Sigmoid colon (tissue), 4 donors: ENCODE measurements at regions not wholly inside any gene's neighbourhood (a gene's known extent, or its start where the extent isn't known, plus 50 kb on each side); places are given as distances from the start of the nearest gene placed in this dataset.

ENCODE experiments used
- CTCF ChIP-seq, 4 experiments: fragments of 450-650 bp in 3 of 4; fragments of 200-600 bp in 1 of 4; IDR thresholded peaks; one replicate each; pipeline ENCODE4 v1.5.1; 2016 to 2019; ENCODE audit warnings: antibody characterized with exemption in 4 of 4, mild to moderate bottlenecking in 3 of 4, moderate library complexity in 2 of 4
- EP300 ChIP-seq, 4 donors: sonication (generic); formaldehyde crosslinking; IDR thresholded peaks; one replicate each; pipeline ENCODE4 v1.6.1; 2017; ENCODE audit warnings: antibody characterized with exemption in 4 of 4
- POLR2A ChIP-seq, 2 donors: fragments of 450-650 bp; IDR thresholded peaks; one replicate each; pipeline ENCODE4 v1.6.1; 2016; ENCODE audit warnings: antibody characterized with exemption in 2 of 2, mild to moderate bottlenecking in 2 of 2, moderate library complexity in 2 of 2
- POLR2AphosphoS5 ChIP-seq, 4 donors: sonication (generic); formaldehyde crosslinking; IDR thresholded peaks; one replicate each; pipeline ENCODE4 v1.6.1; 2017; ENCODE audit warnings: antibody characterized with exemption in 4 of 4

DNA sequence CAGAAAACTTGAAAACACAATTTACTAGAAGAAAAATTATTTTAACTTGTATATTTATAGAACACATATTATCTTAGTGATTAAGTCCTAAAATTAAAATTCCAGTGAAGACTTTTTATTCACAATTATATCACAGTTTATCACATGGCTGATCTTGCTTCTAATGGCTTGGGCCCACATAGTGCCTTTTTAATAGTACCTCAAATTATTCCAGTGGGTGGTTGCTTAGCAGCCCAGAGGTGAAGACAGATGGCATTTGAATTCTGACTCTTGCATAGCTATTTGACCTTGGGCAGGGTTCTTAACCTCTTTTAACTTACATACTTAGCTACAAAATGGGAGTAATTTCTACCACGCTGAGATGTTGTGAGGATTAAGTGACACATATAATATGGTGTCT is 214.7 kb upstream of the SGO1 start:
- TF ChIP-seq CTCF (IDR thresholded peaks at IDR 0.05) (no peak), POLR2AphosphoS5 (IDR thresholded peaks at IDR 0.05) (no peak), POLR2A (IDR thresholded peaks at IDR 0.05) (no peak), EP300 (IDR thresholded peaks at IDR 0.05) (no peak)
